BLaER1 treated with 17β-estradiol and CSF1 and Interleukin-3, amounts not matched to agents 10 nM and 100 nM (cell line): ENCODE measurements at regions not wholly inside any gene's neighbourhood (a gene's known extent, or its start where the extent isn't known, plus 50 kb on each side); places are given as distances from the start of the nearest gene placed in this dataset.

ENCODE experiments used
- H3K27ac ChIP-seq, 11 experiments: shearing (Covaris generic); formaldehyde crosslinking; 2 replicates each; pipeline ENCODE4 v1.8.1; 2022
- H3K27me3 ChIP-seq, 11 experiments: shearing (Covaris generic); formaldehyde crosslinking; 2 replicates each; pipeline ENCODE4 v1.8.1; 2022
- H3K36me3 ChIP-seq, 11 experiments: shearing (Covaris generic); formaldehyde crosslinking; 2 replicates each; pipeline ENCODE4 v1.8.1; 2022
- H3K4me1 ChIP-seq, 10 experiments: shearing (Covaris generic); formaldehyde crosslinking; 2 replicates each; pipeline ENCODE4 v1.8.1; 2022
- H3K4me2 ChIP-seq, 11 experiments: shearing (Covaris generic); formaldehyde crosslinking; 2 replicates each; pipeline ENCODE4 v1.8.1; 2022
- H3K4me3 ChIP-seq, 10 experiments: shearing (Covaris generic); formaldehyde crosslinking; 2 replicates each; pipeline ENCODE4 v1.8.1; 2022
- H3K9ac ChIP-seq, 11 experiments: shearing (Covaris generic); formaldehyde crosslinking; 2 replicates each; pipeline ENCODE4 v1.8.1; 2022
- H3K9me3 ChIP-seq, 11 experiments: shearing (Covaris generic); formaldehyde crosslinking; replicated peaks in 1 of 11; 2 replicates each; pipeline ENCODE4 v1.8.1; 2022
- H4K20me1 ChIP-seq, 11 experiments: shearing (Covaris generic); formaldehyde crosslinking; 2 replicates each; pipeline ENCODE4 v1.8.1; 2022
- Cebpa-rat ChIP-seq, 11 experiments: shearing (Covaris generic); IDR thresholded peaks; 2 replicates each; pipeline ENCODE4 v1.8.1; 2022

DNA sequence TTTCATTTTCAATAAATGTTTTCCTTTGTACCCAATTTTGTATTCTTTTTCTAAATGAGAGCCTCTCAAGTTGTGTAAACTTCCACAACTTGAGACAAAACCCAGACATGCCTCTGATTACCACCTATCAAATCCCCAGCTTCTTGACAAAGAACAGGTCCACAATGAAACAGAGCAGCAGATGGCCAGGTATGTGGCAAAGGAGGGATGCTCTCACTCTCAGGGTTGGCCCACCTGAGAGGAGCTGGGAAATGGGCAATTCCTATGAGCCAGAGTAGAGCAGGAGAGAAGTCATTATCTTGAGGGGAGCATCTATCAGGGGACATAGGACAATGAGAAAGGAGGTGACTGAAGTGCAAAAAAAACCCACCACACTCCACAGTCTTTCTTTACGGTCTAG is 273.5 kb upstream of the FAM241A start:
- H3K27ac ChIP-seq = no peak overlapping the region
- no peak overlapping the region for H3K4me2 ChIP-seq
- no peaks in the 10 kb centered on the region for H4K20me1 ChIP-seq
- no peaks in the 10 kb centered on the region for H3K36me3 ChIP-seq
- no peak for TF ChIP-seq Cebpa-rat (IDR thresholded peaks at IDR 0.05)
- no peaks in the 10 kb centered on the region for H3K27me3 ChIP-seq
- no peak overlapping the region for H3K9ac ChIP-seq
- peaks cover 0 to 8% (median 6%) of the 10 kb centered on the region in 10 experiments; a peak in 11 of 20 replicates for H3K4me1 ChIP-seq
- H3K9me3 ChIP-seq = peaks cover 0 to 2% (median 0%) of the 10 kb centered on the region in 11 experiments; a peak in 1 of 22 replicates
- no peak overlapping the region for H3K4me3 ChIP-seq

DNA sequence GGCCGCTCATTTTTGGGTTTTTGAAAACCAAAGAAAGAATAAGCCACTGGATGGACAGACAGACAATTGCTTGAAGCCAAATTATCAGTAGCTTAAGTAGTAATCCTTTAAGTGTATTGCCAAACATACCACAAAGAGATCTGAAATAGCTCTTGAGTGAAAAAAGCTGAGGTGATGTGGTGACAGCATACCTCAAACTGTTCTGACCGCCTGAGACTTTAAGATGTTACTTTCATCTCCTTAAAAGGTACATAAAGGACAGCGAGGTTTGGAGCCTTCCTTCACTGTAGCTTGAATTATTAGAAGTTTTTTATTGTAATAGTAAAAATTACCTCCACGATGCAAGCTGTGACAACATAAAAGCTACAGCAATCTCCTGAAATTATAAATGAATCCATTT is 271.5 kb upstream of the FAM241A start:
- Histone ChIP-seq H3K27ac (no peak overlapping the region), H3K36me3 (no peaks in the 10 kb centered on the region), H3K4me1 (no peaks in the 10 kb centered on the region; a peak in 1 of 20 replicates), H3K4me2 (no peak overlapping the region), H3K9ac (no peak overlapping the region), H3K9me3 (no peaks in the 10 kb centered on the region), H3K4me3 (no peak overlapping the region), H4K20me1 (no peaks in the 10 kb centered on the region), H3K27me3 (no peaks in the 10 kb centered on the region)
- no peak for TF ChIP-seq Cebpa-rat (IDR thresholded peaks at IDR 0.05)

DNA sequence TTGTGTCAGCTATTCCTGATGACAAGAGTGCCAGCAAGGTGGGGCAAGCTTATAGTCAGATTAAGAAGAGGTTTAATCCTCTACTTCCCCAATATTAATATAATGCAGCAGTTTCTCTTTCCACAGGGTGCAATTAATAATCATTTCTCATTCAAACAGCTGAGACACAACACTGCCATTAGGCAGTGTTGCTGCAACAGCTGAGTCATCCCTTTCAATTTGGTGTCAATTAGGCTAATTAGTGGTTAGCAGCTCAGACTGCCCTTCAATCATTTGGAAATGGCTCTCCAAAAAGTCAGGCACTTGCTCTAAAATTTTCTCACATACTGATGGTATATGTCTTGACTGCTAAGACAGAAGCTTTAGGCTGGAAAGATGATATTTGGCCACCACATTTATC is 265.7 kb upstream of the FAM241A start:
- Histone ChIP-seq H3K9ac (no peak overlapping the region), H3K27me3 (no peaks in the 10 kb centered on the region), H3K36me3 (no peaks in the 10 kb centered on the region), H4K20me1 (no peaks in the 10 kb centered on the region; a peak in 1 of 22 replicates), H3K4me3 (no peak overlapping the region), H3K9me3 (no peaks in the 10 kb centered on the region), H3K4me1 (no peaks in the 10 kb centered on the region), H3K4me2 (no peak overlapping the region), H3K27ac (no peak overlapping the region)
- TF ChIP-seq Cebpa-rat (IDR thresholded peaks at IDR 0.05) = no peak

DNA sequence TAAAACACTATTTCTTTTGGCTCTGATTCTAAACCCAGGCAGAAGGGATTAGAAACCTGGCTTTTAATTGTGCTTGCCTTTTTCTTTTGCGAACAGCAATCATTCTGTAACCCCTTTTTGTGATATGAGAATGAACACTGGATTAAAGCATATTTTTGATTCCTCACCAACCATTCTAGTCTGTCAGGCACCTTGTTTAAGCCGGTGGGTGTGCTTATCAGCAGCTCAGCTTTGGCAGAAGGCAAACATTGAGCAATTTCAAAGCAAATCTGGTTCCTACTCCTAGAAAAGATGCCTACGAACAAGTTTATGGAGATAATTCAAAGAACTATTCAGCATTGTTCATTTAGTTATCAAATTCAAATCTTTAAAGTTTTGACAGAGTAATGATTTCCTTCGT is 265.1 kb upstream of the FAM241A start:
- Histone ChIP-seq H3K27me3 (no peaks in the 10 kb centered on the region), H3K4me2 (no peak overlapping the region), H3K27ac (no peak overlapping the region)

DNA sequence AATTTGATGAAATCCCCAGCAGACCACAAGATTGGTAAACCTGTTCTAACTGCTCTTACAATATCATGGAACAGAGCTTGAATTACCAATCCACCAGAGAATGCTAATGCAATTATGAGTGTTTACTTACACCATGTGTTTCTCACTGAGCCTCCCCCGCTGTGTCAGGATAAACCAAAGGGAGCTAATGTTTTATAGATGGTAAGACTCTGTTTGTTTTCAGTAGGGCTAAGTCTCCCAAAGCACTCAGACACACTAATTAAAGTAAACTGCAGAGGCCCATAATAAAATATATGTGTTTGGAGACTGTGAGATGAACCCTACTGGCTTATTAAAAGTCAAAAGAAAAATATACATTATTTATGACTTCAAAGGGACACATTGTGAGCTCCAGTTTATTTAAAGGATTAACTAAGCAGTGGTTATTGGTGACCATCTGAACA is 261.7 kb upstream of the FAM241A start:
- no peaks in the 10 kb centered on the region for H3K36me3 ChIP-seq
- H3K4me1 ChIP-seq = no peaks in the 10 kb centered on the region
- TF ChIP-seq Cebpa-rat (IDR thresholded peaks at IDR 0.05) = no peak
- H4K20me1 ChIP-seq = no peaks in the 10 kb centered on the region; a peak in 1 of 22 replicates
- no peak overlapping the region for H3K4me3 ChIP-seq
- H3K9me3 ChIP-seq = no peaks in the 10 kb centered on the region
- no peak overlapping the region for H3K9ac ChIP-seq
- no peak overlapping the region for H3K4me2 ChIP-seq
- H3K27ac ChIP-seq = no peak overlapping the region
- no peaks in the 10 kb centered on the region for H3K27me3 ChIP-seq

More for the DNA sequence above, 265.1 kb upstream of the FAM241A start:
- no peaks in the 10 kb centered on the region for H3K9me3 ChIP-seq
- no peak for TF ChIP-seq Cebpa-rat (IDR thresholded peaks at IDR 0.05)
- H4K20me1 ChIP-seq = no peaks in the 10 kb centered on the region; a peak in 1 of 22 replicates
- no peaks in the 10 kb centered on the region for H3K36me3 ChIP-seq
- H3K9ac ChIP-seq = no peak overlapping the region
- no peak overlapping the region for H3K4me3 ChIP-seq
- H3K4me1 ChIP-seq = no peaks in the 10 kb centered on the region

DNA sequence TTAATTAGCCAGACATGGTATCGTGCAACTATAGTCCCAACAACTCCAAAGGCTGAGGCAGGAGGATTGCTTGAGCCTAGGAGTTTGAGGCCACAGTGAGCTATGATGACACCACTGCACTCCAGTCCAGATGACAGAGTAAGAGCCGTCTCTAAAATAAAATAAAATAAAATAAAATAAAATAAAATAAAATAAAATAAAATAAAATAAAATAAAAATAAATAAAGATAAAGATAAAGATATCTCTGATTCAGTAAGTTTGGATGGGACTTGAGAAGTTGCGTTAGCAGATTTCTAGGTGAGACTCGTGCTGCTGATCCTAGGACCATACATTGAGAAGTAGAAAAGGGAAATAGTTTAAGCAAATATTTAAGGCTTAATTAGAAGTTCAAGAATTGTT is 254.8 kb upstream of the FAM241A start:
- Histone ChIP-seq H3K4me2 (no peak overlapping the region), H3K27me3 (no peaks in the 10 kb centered on the region), H4K20me1 (no peaks in the 10 kb centered on the region), H3K4me1 (no peaks in the 10 kb centered on the region), H3K4me3 (no peak overlapping the region), H3K9ac (no peak overlapping the region), H3K36me3 (no peaks in the 10 kb centered on the region), H3K9me3 (peaks cover 0 to 10% (median 0%) of the 10 kb centered on the region in 11 experiments; a peak in 3 of 22 replicates), H3K27ac (no peak overlapping the region)
- no peak for TF ChIP-seq Cebpa-rat (IDR thresholded peaks at IDR 0.05)

DNA sequence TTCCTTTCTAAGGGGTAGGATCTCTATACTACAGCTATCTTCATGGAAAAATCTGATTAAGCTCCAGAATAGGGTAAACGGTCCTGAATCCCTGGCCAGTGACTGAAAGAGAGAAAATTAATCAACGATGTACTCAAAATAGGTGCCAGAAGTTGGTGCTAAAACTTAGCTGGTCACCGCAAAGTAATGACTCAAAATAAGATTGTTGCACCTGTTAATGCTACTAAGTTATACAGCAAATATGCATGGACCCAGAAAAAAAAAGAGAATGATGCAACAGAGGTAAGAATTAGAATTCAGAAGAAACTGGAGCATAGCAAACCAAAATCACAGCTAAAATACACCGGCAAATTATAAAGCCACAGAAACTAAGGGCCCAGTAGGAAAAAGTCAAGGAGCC is 239.7 kb upstream of the FAM241A start:
- no peak overlapping the region for H3K27ac ChIP-seq
- no peak for TF ChIP-seq Cebpa-rat (IDR thresholded peaks at IDR 0.05)
- H3K4me1 ChIP-seq = no peaks in the 10 kb centered on the region
- no peaks in the 10 kb centered on the region for H3K9me3 ChIP-seq
- no peaks in the 10 kb centered on the region for H4K20me1 ChIP-seq
- H3K4me2 ChIP-seq = no peak overlapping the region
- H3K36me3 ChIP-seq = no peaks in the 10 kb centered on the region
- no peak overlapping the region for H3K4me3 ChIP-seq
- no peaks in the 10 kb centered on the region for H3K27me3 ChIP-seq
- H3K9ac ChIP-seq = no peak overlapping the region

DNA sequence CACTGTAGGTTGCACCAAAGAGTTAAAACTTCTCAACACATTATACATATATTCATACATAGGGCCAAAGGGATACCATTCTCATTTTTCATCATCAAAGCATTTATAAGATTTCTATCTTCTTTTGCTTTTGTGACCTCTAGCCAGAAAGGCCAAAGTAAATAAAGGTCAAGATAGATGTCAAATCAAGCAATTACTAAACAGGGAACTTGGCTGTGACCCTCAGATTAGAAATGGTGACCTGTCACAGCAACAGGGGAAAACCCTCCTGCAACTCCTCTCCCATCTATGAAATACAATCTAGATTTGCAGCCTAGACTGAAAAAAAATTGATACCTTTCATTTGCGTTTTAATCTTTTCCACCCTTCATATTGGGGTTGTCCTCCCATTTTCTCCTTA is 225.6 kb upstream of the FAM241A start:
- no peaks in the 10 kb centered on the region for H3K27me3 ChIP-seq
- no peaks in the 10 kb centered on the region for H3K4me1 ChIP-seq
- H3K27ac ChIP-seq = no peak overlapping the region
- no peak overlapping the region for H3K4me2 ChIP-seq
- H4K20me1 ChIP-seq = no peaks in the 10 kb centered on the region
- no peak for TF ChIP-seq Cebpa-rat (IDR thresholded peaks at IDR 0.05)
- no peaks in the 10 kb centered on the region; a peak in 1 of 22 replicates for H3K9me3 ChIP-seq
- H3K36me3 ChIP-seq = no peaks in the 10 kb centered on the region
- no peak overlapping the region for H3K9ac ChIP-seq
- no peak overlapping the region for H3K4me3 ChIP-seq

DNA sequence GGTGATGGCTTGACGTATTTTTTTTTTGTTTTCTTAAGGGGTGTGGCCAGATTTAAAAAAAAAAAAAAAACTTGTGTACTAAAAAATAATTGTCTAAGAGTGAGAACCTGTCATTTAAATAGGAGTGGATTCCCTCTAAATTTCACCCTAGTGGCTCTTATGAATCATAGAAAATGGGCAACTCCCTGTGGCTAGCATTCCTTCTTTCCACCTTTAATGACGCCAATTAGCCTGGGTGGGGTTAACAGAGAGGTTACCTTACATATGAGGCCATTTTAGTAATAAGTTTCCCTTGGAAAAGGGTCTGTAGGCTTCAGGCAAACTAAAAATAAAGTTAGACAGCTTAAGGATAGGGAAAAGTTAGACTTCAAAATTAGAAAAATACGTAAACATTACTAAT is 223.5 kb upstream of the FAM241A start:
- no peak overlapping the region for H3K9ac ChIP-seq
- H3K4me2 ChIP-seq = no peak overlapping the region
- H4K20me1 ChIP-seq = no peaks in the 10 kb centered on the region
- no peaks in the 10 kb centered on the region for H3K36me3 ChIP-seq
- no peak for TF ChIP-seq Cebpa-rat (IDR thresholded peaks at IDR 0.05)
- no peak overlapping the region for H3K27ac ChIP-seq
- H3K9me3 ChIP-seq = no peaks in the 10 kb centered on the region
- H3K4me1 ChIP-seq = no peaks in the 10 kb centered on the region
- no peak overlapping the region for H3K4me3 ChIP-seq
- H3K27me3 ChIP-seq = no peaks in the 10 kb centered on the region

DNA sequence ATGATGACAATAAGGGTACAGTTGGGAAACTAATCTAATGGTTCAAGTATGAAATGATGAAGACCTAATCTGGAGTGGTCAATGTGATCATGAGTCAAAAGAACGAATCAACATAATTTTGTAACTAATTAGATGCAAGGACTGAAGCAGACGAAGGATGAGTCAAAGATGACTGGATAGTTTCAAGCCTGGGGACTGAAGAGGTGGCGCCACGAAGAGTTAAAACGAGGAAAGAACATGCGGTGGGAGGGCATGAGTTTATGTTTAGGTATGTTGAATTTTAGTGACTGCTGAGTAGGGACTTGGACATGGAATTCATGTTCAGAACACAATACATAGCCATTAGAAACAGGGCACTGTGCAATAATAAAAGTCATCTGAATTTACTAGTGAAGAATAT is 221.5 kb upstream of the FAM241A start:
- Histone ChIP-seq H3K4me2 (no peak overlapping the region), H3K36me3 (no peaks in the 10 kb centered on the region), H3K4me1 (no peaks in the 10 kb centered on the region), H4K20me1 (no peaks in the 10 kb centered on the region), H3K27me3 (no peaks in the 10 kb centered on the region), H3K9me3 (no peaks in the 10 kb centered on the region), H3K4me3 (no peak overlapping the region), H3K9ac (no peak overlapping the region), H3K27ac (no peak overlapping the region)
- no peak for TF ChIP-seq Cebpa-rat (IDR thresholded peaks at IDR 0.05)
